IMR-90 (cell line): ENCODE measurements at regions not wholly inside any gene's neighbourhood (a gene's known extent, or its start where the extent isn't known, plus 50 kb on each side); places are given as distances from the start of the nearest gene placed in this dataset.

Source experiments
- ATAC-seq: fragments of 200-7000 bp; cut with Tn5 transposase; 2 replicates; pipeline ENCODE4 v1.9.1; 2020; ENCODE audit warnings: low read depth, mild to moderate bottlenecking, moderate library complexity
- BruUV-seq: library from RNA; stranded (reverse); fragments of 400-500 nt; replicated peaks from 2 replicates; lab custom pipeline; 2021; lab: Mats Ljungman, UMichigan
- CTCF ChIA-PET: fragments of 300-600 bp; formaldehyde crosslinking; extraction: SDS; loops from one replicate; lab custom pipeline; 2021; ENCODE audit warnings: antibody characterized with exemption; lab: Yijun Ruan, JAX
- POLR2A ChIA-PET: fragments of 300-600 bp; sonication (Branson Sonifier 250); formaldehyde crosslinking; loops from one replicate; lab custom pipeline; 2022; ENCODE audit warnings: antibody characterized with exemption; ENCODE audit not compliant: unreplicated experiment; lab: Charles Lee
- DNase-seq: peaks from one replicate; pipeline ENCODE4 v3.0.0; 2013
- H2AFZ ChIP-seq: replicated peaks from 2 replicates; pipeline ENCODE3; 2013; ENCODE audit warnings: low read length, mild to moderate bottlenecking; ENCODE audit not compliant: poor library complexity
- H2AK5ac ChIP-seq: 2 replicates; pipeline ENCODE4 v1.6.1; 2013; ENCODE audit warnings: low read depth, low read length, inconsistent platforms
- H2AK9ac ChIP-seq: replicated peaks from 2 replicates; pipeline ENCODE3; 2013; ENCODE audit warnings: mild to moderate bottlenecking, low read depth, low read length, moderate library complexity; ENCODE audit not compliant: poor library complexity
- H2BK120ac ChIP-seq: 2 replicates; pipeline ENCODE4 v1.6.1; 2013; ENCODE audit warnings: low read depth, low read length, inconsistent platforms
- H2BK15ac ChIP-seq: 3 replicates; pipeline ENCODE4 v1.6.1; 2013; ENCODE audit warnings: low read depth, low read length, inconsistent platforms
- H2BK20ac ChIP-seq: 2 replicates; pipeline ENCODE4 v1.6.1; 2013; ENCODE audit warnings: low read depth, mild to moderate bottlenecking, inconsistent platforms, low read length, moderate library complexity
- H2BK5ac ChIP-seq: 2 replicates; pipeline ENCODE4 v1.6.1; 2013; ENCODE audit warnings: mild to moderate bottlenecking, low read depth, low read length, inconsistent platforms; ENCODE audit not compliant: poor library complexity, severe bottlenecking
- H3K14ac ChIP-seq: replicated peaks from 2 replicates; pipeline ENCODE4 v1.6.1; 2013; ENCODE audit warnings: low read depth, low read length, inconsistent platforms
- H3K18ac ChIP-seq: 2 replicates; pipeline ENCODE4 v1.6.1; 2013; ENCODE audit warnings: low read depth, low read length, control low read depth
- H3K23ac ChIP-seq: 2 replicates; pipeline ENCODE4 v1.6.1; 2013; ENCODE audit warnings: low read depth, low read length, inconsistent platforms
- H3K27ac ChIP-seq: 2 replicates; pipeline ENCODE4 v1.5.1; 2013; ENCODE audit warnings: mild to moderate bottlenecking, control low read depth, low read length; ENCODE audit not compliant: insufficient read depth
- H3K27me3 ChIP-seq: 2 replicates; pipeline ENCODE4 v1.6.1; 2013; ENCODE audit warnings: low read length; ENCODE audit not compliant: control insufficient read depth, insufficient read depth
- H3K36me3 ChIP-seq: 2 replicates; pipeline ENCODE4 v1.6.1; 2013; ENCODE audit warnings: low read length, mixed read lengths; ENCODE audit not compliant: control insufficient read depth, insufficient read depth
- H3K4ac ChIP-seq: 2 replicates; pipeline ENCODE4 v1.6.1; 2013; ENCODE audit warnings: low read depth, low read length, inconsistent platforms
- H3K4me1 ChIP-seq: 2 replicates; pipeline ENCODE4 v1.6.1; 2013; ENCODE audit warnings: low read length, mixed read lengths; ENCODE audit not compliant: control insufficient read depth, insufficient read depth
- H3K4me2 ChIP-seq: 2 replicates; pipeline ENCODE4 v1.6.1; 2013; ENCODE audit warnings: low read depth, mild to moderate bottlenecking, control low read depth, low read length, moderate library complexity
- H3K4me3 ChIP-seq: 2 replicates; pipeline ENCODE4 v1.5.1; 2013; ENCODE audit warnings: low read depth, mild to moderate bottlenecking, control low read depth, low read length, moderate library complexity; ENCODE audit not compliant: insufficient read depth
- H3K56ac ChIP-seq: 2 replicates; pipeline ENCODE4 v1.6.1; 2013; ENCODE audit warnings: low read length, inconsistent platforms; ENCODE audit not compliant: insufficient read depth; ENCODE audit errors: extremely low read depth
- H3K79me1 ChIP-seq, 2 experiments: 2 replicates each; pipeline ENCODE4 v1.6.1; 2013; ENCODE audit warnings: low read length in 2 of 2, inconsistent platforms in 1 of 2, low read depth in 1 of 2
- H3K9ac ChIP-seq: 2 replicates; pipeline ENCODE4 v1.6.1; 2013; ENCODE audit warnings: low read depth, low read length, control low read depth
- H3K9me1 ChIP-seq: 2 replicates; pipeline ENCODE4 v1.6.1; 2013; ENCODE audit warnings: low read length, inconsistent platforms; ENCODE audit not compliant: insufficient read depth
- H3K9me3 ChIP-seq: 2 replicates; pipeline ENCODE4 v1.6.1; 2013; ENCODE audit warnings: low read length; ENCODE audit not compliant: control insufficient read depth, insufficient read depth
- H4K20me1 ChIP-seq: 2 replicates; pipeline ENCODE4 v1.6.1; 2013; ENCODE audit warnings: low read length, inconsistent platforms; ENCODE audit not compliant: insufficient read depth
- H4K5ac ChIP-seq: 2 replicates; pipeline ENCODE4 v1.6.1; 2013; ENCODE audit warnings: mild to moderate bottlenecking, low read depth, low read length, control low read depth
- H4K8ac ChIP-seq, 2 experiments: 2 replicates each; pipeline ENCODE4 v1.6.1; 2013; ENCODE audit warnings: low read depth in 2 of 2, low read length in 2 of 2, control low read depth in 1 of 2, inconsistent platforms in 1 of 2
- H4K91ac ChIP-seq: 2 replicates; pipeline ENCODE4 v1.6.1; 2013; ENCODE audit warnings: low read depth, low read length, inconsistent platforms; ENCODE audit not compliant: insufficient read depth
- CTCF ChIP-seq: conservative IDR thresholded peaks from 2 replicates; pipeline ENCODE4 v1.5.1; 2012; ENCODE audit warnings: mild to moderate bottlenecking, low read depth, low read length, improper control_type of control experiment
- RAD21 ChIP-seq: IDR thresholded peaks from 2 replicates; pipeline ENCODE4 v1.6.1; 2012; ENCODE audit warnings: low read length, improper control_type of control experiment
- RFX5 ChIP-seq: IDR thresholded peaks from 2 replicates; pipeline ENCODE4 v1.8.0; 2012; ENCODE audit warnings: low read depth, mild to moderate bottlenecking, low read length, moderate library complexity
- WGBS, 2 experiments: methylation state at CpG; one replicate each; pipeline versions ENCODE4 v1.1.5 to v1.1.7; 2013; ENCODE audit warnings: missing lambda C conversion rate in 2 of 2; ENCODE audit not compliant: insufficient read length in 1 of 2; ENCODE audit errors: extremely low coverage in 2 of 2; 5-methylcytosine and 5-hydroxymethylcytosine counted together
- dilution Hi-C: fragments of 300-500 bp; cut with HindIII; formaldehyde crosslinking; loops from one replicate; pipeline ENCODE4 v1.14.3; 2018; ENCODE audit warnings: low sequenced_read_pairs; ENCODE audit not compliant: unreplicated experiment
- in situ Hi-C: fragments of 300-500 bp; cut with MboI; formaldehyde crosslinking; loops from 3 replicates; pipeline ENCODE4 v1.14.3; 2019; ENCODE audit warnings: low sequenced_read_pairs, inconsistent platforms, mixed read lengths
- intact Hi-C: fragments of 100-400 bp; cut with micrococcal nuclease; formaldehyde crosslinking; loops from 2 replicates; pipeline ENCODE4 v1.10.0; 2022

GRCh38 chr6:149153100-149153499, 164.4 kb upstream of the TAB2 start:
- Histone ChIP-seq H3K4ac (no peak overlapping the region), H3K9me1 (no peaks in the 10 kb centered on the region), H3K79me1 (no peaks in the 10 kb centered on the region), H3K27me3 (peaks cover 36% of the 10 kb centered on the region), H3K56ac (no peak overlapping the region), H2BK15ac (no peak overlapping the region), H3K18ac (no peak overlapping the region), H2AK9ac (no peak overlapping the region), H3K9me3 (no peaks in the 10 kb centered on the region), H4K8ac (no peak overlapping the region), H3K23ac (no peak overlapping the region), H2BK20ac (no peak overlapping the region), H2BK120ac (no peak overlapping the region), H3K36me3 (no peaks in the 10 kb centered on the region), H3K4me1 (no peaks in the 10 kb centered on the region), H3K4me2 (no peak overlapping the region), H3K4me3 (no peak overlapping the region), H3K27ac (no peak overlapping the region), H2AFZ (no peak overlapping the region), H2AK5ac (no peak overlapping the region), H3K14ac (no peak overlapping the region), H4K20me1 (no peaks in the 10 kb centered on the region), H3K9ac (no peak overlapping the region), H4K91ac (no peak overlapping the region), H2BK5ac (no peak overlapping the region), H4K5ac (no peak overlapping the region)
- in situ Hi-C loops = no loop called here
- ChIA-PET POLR2A (no interaction called here), CTCF (no interaction called here)
- DNase-seq (no peak), ATAC-seq (no peak)
- intact Hi-C loops = no loop called here
- no TSS peak for BruUV-seq
- TF ChIP-seq CTCF (no peak), RAD21 (no peak), RFX5 (no peak)
- 50% methylated on average over 1 of the region's 2 CpGs; no CpG with 5 or more reads in 1 of the 2 experiments for WGBS, 2 experiments
- dilution Hi-C loops = no loop called here
